ENCODE measurements at regions not wholly inside any gene's neighbourhood (a gene's known extent, or its start where the extent isn't known, plus 50 kb on each side); places are given as distances from the start of the nearest gene placed in this dataset.

DNA sequence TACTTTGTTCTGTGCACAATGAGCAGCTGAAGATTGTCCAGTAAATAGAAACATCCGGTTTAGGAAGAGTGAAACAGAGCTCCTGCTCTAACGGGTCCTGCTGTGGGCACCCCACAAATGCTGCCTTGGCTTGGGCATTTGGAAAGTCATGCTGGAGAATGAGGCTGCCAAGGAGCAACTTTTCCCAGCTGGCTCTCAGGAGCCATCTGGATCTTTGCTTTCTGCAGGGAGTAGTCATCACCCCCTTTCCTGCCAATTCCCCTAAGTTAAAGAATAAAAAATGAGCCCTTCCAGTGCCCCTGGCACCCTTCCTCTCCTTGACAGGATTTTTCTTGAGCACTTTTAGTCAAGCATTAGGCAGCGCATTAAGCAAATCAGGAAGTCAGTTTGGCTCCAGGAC, 90.0 kb downstream of the FAM43A start (continued):
- TF ChIP-seq ZNF544 (tag by site-specific recombination; IDR thresholded peaks at IDR 0.05) (no peak), ZNF654 (tag by site-specific recombination; IDR thresholded peaks at IDR 0.05; ENCODE audit: low read depth) (no peak)
- TF ChIP-seq, protein P1, sequence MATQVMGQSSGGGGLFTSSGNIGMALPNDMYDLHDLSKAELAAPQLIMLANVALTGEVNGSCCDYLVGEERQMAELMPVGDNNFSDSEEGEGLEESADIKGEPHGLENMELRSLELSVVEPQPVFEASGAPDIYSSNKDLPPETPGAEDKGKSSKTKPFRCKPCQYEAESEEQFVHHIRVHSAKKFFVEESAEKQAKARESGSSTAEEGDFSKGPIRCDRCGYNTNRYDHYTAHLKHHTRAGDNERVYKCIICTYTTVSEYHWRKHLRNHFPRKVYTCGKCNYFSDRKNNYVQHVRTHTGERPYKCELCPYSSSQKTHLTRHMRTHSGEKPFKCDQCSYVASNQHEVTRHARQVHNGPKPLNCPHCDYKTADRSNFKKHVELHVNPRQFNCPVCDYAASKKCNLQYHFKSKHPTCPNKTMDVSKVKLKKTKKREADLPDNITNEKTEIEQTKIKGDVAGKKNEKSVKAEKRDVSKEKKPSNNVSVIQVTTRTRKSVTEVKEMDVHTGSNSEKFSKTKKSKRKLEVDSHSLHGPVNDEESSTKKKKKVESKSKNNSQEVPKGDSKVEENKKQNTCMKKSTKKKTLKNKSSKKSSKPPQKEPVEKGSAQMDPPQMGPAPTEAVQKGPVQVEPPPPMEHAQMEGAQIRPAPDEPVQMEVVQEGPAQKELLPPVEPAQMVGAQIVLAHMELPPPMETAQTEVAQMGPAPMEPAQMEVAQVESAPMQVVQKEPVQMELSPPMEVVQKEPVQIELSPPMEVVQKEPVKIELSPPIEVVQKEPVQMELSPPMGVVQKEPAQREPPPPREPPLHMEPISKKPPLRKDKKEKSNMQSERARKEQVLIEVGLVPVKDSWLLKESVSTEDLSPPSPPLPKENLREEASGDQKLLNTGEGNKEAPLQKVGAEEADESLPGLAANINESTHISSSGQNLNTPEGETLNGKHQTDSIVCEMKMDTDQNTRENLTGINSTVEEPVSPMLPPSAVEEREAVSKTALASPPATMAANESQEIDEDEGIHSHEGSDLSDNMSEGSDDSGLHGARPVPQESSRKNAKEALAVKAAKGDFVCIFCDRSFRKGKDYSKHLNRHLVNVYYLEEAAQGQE (tag by site-specific recombination; IDR thresholded peaks at IDR 0.05): no peak

DNA sequence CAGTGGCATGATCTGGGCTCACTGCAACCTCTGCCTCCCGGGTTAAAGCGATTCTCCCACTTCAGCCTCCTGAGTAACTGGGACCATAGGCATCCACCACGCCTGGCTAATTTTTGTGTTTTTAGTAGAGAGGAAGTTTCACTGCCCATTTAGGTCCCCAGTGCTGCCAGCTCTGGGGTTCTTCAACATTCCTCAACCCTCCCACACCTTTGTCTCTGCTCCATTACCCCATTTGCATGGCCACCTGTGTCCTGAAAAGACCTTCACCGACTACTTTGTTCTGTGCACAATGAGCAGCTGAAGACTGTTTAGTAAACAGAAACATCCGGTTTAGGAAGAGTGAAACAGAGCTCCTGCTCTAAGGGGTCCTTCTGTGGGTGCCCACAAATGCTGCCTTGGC, 92.0 kb downstream of the FAM43A start:
- CTCF ChIA-PET: no interaction called here
- POLR2A ChIA-PET: no interaction called here
- H3K27ac ChIP-seq (ENCODE audit: extremely low read depth, low read depth, low read length): no peak overlapping the region
- no peaks in the 10 kb centered on the region for H3K36me3 ChIP-seq (ENCODE audit: control insufficient read depth in 2 of 2, insufficient read depth in 1 of 2, low read length in 2 of 2)
- no peak overlapping the region for H3K4me3 ChIP-seq (ENCODE audit: low read depth, low read length)
- H3K9me3 ChIP-seq (ENCODE audit: control insufficient read depth, insufficient read depth, low read depth, low read length): no peaks in the 10 kb centered on the region
- TF ChIP-seq, protein P2, sequence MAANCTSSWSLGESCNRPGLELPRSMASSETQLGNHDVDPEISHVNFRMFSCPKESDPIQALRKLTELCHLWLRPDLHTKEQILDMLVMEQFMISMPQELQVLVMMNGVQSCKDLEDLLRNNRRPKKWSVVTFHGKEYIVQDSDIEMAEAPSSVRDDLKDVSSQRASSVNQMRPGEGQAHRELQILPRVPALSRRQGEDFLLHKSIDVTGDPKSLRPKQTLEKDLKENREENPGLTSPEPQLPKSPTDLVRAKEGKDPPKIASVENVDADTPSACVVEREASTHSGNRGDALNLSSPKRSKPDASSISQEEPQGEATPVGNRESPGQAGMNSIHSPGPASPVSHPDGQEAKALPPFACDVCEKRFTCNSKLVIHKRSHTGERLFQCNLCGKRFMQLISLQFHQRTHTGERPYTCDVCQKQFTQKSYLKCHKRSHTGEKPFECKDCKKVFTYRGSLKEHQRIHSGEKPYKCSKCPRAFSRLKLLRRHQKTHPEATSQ (tag by site-specific recombination; IDR thresholded peaks at IDR 0.05): no peak
- TF ChIP-seq ZNF121 (tag by site-specific recombination; IDR thresholded peaks at IDR 0.05): no peak
- no peak for TF ChIP-seq ZBTB7A (tag by site-specific recombination; IDR thresholded peaks at IDR 0.05; ENCODE audit: low read depth)
- TF ChIP-seq ZNF214 (tag by site-specific recombination; IDR thresholded peaks at IDR 0.05; ENCODE audit: borderline replicate concordance): no peak
- no peak for TF ChIP-seq ZNF24 (tag by site-specific recombination; IDR thresholded peaks at IDR 0.05)
- no peak for TF ChIP-seq ZNF184 (tag by site-specific recombination; IDR thresholded peaks at IDR 0.05)
- TF ChIP-seq ZNF571 (tag by site-specific recombination; IDR thresholded peaks at IDR 0.05): no peak
- TF ChIP-seq ZNF529 (tag by site-specific recombination; IDR thresholded peaks at IDR 0.05; ENCODE audit: insufficient replicate concordance): no peak
- TF ChIP-seq ZNF221 (tag by site-specific recombination; IDR thresholded peaks at IDR 0.05; ENCODE audit: borderline replicate concordance): no peak
- TF ChIP-seq, protein P3, sequence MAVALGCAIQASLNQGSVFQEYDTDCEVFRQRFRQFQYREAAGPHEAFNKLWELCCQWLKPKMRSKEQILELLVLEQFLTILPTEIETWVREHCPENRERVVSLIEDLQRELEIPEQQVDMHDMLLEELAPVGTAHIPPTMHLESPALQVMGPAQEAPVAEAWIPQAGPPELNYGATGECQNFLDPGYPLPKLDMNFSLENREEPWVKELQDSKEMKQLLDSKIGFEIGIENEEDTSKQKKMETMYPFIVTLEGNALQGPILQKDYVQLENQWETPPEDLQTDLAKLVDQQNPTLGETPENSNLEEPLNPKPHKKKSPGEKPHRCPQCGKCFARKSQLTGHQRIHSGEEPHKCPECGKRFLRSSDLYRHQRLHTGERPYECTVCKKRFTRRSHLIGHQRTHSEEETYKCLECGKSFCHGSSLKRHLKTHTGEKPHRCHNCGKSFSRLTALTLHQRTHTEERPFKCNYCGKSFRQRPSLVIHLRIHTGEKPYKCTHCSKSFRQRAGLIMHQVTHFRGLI (tag by site-specific recombination; IDR thresholded peaks at IDR 0.05): no peak
- TF ChIP-seq HOXC10 (CRISPR knock-in tag; IDR thresholded peaks at IDR 0.05): no peak
- TF ChIP-seq, protein P4, sequence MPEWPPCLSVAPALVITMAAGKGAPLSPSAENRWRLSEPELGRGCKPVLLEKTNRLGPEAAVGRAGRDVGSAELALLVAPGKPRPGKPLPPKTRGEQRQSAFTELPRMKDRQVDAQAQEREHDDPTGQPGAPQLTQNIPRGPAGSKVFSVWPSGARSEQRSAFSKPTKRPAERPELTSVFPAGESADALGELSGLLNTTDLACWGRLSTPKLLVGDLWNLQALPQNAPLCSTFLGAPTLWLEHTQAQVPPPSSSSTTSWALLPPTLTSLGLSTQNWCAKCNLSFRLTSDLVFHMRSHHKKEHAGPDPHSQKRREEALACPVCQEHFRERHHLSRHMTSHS (tag by site-specific recombination; IDR thresholded peaks at IDR 0.05): no peak
- no peak for TF ChIP-seq SP7 (tag by site-specific recombination; IDR thresholded peaks at IDR 0.05)
- TF ChIP-seq ZNF677 (tag by site-specific recombination; IDR thresholded peaks at IDR 0.05): no peak
- no peak for TF ChIP-seq ZNF791 (tag by site-specific recombination; IDR thresholded peaks at IDR 0.05)
- TF ChIP-seq, protein P5, sequence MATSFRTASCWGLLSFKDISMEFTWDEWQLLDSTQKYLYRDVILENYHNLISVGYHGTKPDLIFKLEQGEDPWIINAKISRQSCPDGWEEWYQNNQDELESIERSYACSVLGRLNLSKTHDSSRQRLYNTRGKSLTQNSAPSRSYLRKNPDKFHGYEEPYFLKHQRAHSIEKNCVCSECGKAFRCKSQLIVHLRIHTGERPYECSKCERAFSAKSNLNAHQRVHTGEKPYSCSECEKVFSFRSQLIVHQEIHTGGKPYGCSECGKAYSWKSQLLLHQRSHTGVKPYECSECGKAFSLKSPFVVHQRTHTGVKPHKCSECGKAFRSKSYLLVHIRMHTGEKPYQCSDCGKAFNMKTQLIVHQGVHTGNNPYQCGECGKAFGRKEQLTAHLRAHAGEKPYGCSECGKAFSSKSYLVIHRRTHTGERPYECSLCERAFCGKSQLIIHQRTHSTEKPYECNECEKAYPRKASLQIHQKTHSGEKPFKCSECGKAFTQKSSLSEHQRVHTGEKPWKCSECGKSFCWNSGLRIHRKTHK (tag by site-specific recombination; IDR thresholded peaks at IDR 0.05): no peak
- TF ChIP-seq, protein P6, sequence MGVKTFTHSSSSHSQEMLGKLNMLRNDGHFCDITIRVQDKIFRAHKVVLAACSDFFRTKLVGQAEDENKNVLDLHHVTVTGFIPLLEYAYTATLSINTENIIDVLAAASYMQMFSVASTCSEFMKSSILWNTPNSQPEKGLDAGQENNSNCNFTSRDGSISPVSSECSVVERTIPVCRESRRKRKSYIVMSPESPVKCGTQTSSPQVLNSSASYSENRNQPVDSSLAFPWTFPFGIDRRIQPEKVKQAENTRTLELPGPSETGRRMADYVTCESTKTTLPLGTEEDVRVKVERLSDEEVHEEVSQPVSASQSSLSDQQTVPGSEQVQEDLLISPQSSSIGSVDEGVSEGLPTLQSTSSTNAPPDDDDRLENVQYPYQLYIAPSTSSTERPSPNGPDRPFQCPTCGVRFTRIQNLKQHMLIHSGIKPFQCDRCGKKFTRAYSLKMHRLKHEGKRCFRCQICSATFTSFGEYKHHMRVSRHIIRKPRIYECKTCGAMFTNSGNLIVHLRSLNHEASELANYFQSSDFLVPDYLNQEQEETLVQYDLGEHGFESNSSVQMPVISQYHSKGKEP (tag by site-specific recombination; IDR thresholded peaks at IDR 0.05): no peak
- TF ChIP-seq, protein P7, sequence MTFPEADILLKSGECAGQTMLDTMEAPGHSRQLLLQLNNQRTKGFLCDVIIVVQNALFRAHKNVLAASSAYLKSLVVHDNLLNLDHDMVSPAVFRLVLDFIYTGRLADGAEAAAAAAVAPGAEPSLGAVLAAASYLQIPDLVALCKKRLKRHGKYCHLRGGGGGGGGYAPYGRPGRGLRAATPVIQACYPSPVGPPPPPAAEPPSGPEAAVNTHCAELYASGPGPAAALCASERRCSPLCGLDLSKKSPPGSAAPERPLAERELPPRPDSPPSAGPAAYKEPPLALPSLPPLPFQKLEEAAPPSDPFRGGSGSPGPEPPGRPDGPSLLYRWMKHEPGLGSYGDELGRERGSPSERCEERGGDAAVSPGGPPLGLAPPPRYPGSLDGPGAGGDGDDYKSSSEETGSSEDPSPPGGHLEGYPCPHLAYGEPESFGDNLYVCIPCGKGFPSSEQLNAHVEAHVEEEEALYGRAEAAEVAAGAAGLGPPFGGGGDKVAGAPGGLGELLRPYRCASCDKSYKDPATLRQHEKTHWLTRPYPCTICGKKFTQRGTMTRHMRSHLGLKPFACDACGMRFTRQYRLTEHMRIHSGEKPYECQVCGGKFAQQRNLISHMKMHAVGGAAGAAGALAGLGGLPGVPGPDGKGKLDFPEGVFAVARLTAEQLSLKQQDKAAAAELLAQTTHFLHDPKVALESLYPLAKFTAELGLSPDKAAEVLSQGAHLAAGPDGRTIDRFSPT (tag by site-specific recombination; IDR thresholded peaks at IDR 0.05): no peak
- H3K4me1 ChIP-seq (ENCODE audit: control insufficient read depth, insufficient read depth, low read length): no peaks in the 10 kb centered on the region
